ENCODE measurements at regions not wholly inside any gene's neighbourhood (a gene's known extent, or its start where the extent isn't known, plus 50 kb on each side); places are given as distances from the start of the nearest gene placed in this dataset.
"Not testable (repeated sequence)": the region's sequence is repeated elsewhere in the genome, so short reads cannot be mapped to it uniquely, and the experiment has no call there.

DNA sequence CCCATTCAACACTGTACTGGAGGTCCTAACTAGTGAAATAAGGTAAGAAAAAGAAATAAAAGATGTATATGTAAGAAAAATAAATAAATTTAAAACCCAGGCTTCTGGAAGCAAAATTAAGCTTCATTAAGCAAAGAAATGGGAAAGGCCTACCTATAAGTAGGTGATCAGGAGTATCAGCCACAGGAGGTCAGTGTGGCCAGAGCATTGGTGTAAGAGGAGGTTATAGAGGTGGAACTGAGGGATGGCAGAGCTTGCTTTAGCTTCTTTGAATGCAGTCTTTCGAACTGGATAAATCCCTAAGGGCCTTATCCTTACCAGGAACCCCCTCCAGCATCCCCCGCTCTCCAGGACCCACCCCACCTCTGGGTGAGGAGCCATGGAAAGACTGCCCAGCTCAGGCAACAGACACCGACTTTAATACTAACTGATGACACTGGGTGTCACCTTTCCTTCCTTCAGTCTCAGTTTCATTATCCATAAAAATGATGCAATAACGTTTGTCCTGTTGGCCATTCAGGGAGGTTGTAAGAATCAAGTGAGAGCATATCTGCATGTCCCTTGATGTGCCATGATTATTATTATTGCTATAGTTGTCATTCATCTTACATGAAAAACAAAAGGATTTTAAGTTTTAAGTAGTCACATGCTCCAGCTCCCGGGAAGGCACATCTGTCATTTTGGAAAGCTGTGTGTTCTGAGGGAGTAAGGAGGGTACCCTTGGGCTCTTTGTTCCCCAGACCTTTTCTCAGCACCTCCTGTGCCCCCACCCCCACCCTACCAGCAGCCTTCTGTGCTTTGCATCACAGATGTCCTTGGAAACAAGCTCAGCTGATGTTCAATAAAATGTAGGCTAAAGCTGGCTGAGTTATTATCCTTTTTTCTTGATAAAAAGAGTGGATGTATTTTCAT, 50.8 kb upstream of the CTNNA1 start:
- no peak for DNase-seq

DNA sequence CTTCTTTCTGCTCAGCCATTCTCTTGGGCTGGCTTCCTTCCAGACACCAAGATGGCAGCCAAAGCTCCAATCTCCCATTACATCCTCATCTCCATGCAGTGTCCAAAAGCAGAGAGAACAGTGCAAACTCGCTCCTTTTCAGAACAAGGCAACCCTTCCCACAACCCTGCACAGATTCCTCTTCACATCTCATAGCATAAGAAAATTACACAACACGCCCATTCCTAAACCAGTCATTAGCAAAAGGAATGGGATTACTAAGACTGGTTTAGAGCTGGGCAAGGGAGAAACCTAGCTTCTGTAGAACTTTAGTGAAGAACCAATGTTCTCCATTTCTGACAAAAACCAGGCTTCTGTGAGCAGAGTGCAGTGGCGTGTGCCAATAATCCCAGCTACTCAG, 51.5 kb upstream of the CTNNA1 start:
- DNase-seq = no peak

DNA sequence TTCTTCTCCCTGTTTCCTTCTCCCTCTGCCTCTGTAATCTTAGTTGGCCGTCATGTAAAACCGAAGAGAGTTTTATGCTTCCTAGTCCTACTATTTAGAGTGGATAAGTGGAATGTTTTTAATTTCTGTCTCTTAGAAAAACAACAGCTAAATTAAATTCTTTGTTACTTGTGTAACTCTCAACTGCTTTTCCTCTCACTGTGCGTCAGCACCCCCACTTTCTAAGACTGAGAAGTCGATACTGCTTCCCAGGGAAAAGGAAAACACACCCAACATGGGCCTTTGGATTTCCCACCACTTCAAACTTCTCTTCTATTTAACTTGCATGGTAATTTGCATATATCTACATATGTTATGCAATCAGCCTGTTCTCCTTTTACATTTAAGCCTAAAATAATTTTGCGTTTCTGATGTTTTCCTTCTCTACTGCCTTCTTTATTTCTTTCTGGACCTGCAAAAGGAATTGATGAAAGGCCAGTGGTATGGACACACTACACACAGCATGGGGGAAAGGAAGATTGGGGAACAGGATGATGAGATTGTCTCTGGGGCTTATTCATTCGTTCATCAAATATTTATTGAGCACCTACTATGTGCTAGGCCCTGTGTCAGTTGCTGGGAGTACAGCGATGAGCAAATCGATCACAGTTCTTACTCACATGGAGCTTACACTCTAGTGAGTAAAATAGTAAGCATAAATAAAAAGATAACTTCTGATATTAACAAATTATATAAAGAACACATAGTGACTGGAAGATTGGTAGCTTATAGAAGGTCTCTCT, 52.5 kb upstream of the CTNNA1 start:
- DNase-seq = no peak

DNA sequence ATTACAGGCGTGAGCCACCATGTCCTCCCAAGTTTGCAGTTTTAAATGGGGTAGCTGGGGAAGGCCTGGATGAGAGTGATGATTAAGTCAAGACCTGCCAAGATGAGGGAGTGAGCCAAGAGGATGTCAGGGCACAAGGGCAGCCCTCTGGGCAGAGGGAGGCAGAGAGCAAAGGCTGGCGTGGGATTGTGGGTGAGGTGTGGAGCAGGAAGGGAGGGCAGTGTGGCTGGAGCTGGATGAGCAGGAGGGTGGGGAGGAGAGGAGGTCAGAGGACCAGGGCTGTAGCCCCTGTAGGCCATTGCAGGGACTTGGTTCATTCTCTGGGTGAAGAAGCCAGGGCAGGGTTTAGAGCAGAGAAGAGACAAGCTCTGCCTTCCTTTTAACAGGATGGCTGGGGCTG, 53.7 kb upstream of the CTNNA1 start:
- no peak for DNase-seq

DNA sequence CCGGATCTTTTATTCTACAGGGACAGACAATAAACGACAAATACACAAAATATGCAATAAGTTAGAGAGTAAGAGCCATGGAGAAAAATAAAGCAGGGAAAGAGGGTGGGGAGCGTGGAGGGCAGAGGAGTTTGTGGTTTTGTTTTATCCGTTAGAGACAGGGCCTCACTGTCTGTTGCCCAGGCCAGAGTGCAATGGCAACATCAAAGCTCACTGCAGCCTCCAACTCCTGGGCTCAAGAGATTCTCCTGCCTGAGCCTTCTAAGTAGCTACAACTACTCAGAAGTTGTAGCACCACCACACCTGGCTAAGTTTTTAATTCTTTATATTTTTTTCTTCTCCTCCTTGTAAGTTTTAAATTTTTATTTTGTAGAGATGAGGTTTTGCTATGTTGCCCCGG, 54.5 kb upstream of the CTNNA1 start:
- no peak for DNase-seq

DNA sequence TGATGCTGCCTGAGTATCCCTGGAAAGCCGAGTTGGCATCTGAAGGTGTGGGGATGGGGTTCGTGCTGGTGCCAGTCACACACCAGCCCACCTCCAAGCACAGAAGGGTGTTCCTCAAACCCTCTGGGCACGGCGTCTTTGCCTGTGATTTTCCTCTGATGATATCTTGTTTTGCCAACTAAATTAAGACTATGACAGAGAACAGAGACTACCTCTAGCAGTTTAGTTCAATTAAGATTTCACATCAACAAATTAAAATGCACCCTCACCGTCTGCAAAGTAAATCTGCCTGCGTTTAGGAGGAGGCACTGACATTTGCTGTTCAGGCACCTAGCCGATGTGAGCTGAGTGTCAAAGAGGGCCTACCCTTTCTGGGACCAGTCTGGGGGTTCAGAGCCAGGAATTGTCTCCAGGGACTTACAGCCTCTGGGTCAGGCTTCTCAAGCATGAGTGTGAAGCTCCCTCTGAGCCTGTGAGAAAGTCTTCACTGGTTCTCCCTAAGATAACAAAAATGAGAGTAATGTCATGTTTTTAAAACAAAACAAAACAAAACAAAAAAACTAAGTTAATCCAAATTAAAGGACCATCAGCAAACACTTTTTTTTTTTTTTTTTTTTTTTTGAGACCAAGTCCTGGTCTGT, 55.4 kb upstream of the CTNNA1 start:
- no peak for DNase-seq

DNA sequence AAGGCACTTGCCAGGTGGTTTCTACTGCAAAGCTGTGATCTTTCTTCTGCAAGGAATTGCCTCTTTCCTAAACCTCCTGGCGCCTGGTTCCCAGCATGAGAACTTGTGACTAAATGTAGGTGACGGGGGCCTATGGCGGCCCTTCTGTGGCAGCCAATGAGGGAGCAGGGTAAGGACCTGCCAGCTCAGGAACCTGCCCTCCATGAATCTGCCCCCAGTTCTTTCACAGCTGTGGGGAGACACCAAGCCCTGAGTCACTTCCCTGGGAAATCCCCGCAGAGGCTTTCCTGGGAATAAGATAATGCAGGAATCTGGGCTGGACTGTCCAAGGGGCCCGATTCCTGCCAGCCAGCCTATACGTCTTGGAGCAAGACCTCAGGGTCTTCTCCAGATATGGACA, 56.7 kb upstream of the CTNNA1 start:
- DNase-seq = no peak

DNA sequence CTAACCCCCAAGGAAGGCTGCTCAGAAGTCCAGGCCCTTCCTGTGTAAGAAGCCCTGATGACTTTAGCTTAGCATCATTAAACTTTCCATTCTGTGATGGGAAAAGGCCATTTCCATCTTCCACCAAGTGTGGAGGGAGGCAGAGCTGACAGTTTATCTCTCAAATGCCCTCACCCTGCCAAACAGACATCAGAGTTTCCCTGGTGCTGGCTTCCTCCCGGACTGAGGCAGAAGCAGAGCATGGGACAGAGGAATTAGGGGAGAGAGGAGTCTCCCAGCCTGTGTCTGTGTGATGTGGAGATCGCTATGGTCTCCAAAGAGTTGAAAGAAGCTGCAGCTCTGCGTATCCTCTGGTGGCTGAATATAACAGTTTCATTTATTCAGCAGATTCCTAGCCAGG, 57.4 kb upstream of the CTNNA1 start:
- no peak for DNase-seq

DNA sequence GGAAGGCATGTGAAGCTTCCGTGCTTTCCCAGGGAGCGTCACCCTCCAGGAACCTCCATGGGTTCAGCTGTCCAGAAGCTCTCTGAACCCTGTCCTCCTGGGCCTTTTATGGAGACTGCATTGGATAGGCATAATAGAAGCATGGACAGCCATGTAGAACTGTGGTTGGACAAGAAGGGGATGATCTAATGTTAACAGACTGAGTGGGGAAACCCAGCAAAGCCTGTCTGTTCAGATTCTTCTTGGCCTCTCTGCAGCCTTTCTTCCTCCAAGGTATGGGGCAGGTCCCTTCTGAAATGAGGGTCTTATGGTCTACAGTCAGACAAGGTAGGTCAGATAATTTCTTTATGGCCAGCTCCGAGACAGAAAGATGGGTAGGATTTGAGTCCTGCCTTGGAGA, 59.1 kb upstream of the CTNNA1 start:
- no peak for DNase-seq

DNA sequence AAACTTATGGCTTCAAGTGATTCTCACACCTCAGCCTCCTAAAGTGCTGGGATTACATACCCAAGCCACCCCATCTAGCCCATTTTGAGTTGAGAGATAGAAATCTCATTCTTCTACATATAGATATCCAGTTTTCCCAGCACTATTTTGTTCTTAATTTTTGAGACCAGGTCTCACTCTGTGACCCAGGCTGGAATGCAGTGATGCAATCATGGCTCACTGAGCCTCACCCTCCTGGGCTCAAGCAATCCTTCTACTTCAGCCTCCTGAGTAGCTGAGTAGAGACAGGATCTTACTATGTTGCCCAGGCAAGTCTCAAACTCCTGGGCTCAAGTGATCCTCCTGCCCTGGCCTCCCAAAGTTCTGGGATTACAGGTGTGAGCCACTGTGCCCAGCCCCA, 60.9 kb upstream of the CTNNA1 start:
- DNase-seq = no peak

DNA sequence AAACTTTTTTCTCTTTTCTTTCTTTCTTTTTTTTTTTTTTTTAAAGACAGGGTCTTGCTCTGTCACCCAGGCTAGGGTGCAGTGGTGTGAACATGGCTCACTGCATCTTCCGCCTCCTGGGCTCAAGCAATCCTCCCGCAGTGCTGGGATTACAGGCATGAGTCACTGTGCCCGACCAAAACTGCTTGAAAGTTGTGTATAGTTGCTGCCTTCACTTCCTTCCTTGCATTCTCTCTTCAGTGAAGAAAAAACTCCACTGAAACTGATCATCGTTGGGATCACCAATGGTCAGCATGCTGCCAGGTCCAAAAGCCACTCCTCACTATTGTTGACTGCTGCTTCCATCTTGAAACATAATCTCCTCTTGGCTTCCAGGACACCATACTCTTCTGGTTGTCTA, 66.6 kb upstream of the CTNNA1 start:
- DNase-seq = no peak

DNA sequence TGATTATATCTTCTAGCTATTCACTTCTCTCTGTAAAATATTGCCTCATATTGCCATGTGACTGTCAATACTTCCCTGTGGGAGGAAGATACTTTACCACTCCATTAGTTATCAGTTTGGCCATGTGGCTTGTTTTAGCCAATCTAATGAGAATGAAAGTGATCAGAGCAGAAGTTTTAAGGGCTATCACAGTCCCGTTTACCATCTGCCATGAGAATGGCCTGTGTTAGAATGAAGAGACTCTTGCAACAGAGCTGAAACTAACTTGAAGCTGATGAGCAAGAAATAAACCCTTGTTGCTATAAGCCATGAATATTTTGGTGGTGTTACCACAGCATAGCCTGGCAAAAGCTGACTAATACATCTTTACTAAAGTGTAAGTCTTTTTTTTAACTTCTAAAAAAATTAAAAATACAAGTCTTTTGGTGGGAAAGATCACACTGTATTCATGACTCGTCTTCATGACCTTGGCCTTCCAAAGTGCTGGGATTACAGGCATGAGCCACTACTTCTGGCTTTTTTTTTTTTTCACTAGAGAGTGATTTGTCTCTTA, 68.0 kb upstream of the CTNNA1 start:
- no peak for DNase-seq

DNA sequence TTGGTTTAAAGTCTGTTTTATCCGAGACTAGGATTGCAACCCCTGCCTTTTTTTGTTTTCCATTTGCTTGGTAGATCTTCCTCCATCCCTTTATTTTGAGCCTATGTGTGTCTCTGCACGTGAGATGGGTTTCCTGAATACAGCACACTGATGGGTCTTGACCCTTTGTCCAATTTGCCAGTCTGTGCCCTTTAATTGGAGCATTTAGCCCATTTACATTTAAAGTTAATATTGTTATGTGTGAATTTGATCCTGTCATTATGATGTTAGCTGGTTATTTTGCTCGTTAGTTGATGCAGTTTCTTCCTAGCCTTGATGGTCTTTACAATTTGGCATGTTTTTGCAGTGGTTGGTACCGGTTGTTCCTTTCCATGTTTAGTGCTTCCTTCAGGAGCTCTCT, 70.8 kb upstream of the CTNNA1 start:
- not testable (repeated sequence) for DNase-seq

DNA sequence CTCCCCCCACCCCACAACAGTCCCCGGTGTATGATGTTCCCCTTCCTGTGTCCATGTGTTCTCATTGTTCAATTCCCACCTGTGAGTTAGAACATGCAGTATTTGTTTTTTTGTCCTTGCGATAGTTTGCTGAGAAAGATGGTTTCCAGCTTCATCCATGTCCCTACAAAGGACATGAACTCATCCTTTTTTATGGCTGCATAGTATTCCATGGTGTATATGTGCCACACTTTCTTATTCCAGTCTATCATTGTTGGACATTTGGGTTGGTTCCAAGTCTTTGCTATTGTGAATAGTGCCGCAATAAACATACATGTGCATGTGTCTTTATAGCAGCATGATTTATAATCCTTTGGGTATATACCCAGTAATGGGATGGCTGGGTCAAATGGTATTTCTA, 74.4 kb upstream of the CTNNA1 start:
- not testable (repeated sequence) for DNase-seq

DNA sequence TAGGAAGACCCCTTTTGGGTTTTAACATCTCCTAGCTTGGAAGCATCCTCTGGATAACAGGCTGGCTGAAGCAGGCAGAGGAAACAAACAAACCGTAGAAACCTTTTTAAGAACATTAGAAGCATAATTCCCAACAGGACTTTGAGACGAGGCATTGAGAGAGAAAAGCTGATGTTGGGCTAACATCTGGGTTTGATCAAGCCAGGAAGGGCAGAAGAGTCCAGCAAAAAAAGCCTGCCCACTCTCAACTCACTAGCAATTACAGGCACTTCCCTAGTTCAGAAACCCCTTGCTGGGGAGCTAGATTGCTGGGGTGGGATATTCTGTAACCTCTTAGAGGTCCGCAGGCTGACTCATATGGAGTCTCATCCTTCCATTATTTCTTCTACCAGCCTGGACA, 75.4 kb upstream of the CTNNA1 start:
- DNase-seq = no peak

DNA sequence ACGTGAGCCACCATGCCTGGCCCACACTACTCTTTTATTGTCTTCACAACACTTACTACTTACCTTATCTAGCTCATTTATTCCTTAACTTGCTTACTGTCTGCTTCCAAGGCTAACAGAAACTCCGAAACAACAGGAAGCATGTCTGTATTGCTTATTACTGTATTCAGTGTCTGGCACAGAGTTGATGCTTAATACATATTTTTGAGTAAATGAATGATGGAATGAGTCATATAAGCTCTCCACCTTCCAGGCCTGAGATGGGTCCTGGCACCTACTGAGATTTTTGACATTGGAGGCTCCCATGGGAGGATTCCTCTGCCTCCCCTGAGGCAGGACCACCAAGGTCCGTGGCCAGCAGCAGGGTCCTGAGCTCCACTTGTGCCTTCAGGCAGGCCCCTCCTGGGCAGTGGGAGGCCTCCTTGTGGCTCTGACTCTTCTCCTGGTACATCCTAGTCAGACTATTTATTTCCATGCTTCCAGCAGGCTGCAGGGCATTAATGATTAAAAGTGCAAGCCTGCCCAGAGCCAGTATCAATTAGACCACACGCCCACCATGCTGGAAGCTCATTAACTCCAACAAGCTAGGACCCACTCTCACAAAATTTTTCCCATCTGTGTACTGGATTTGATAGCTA, 76.5 kb upstream of the CTNNA1 start:
- DNase-seq = no peak

DNA sequence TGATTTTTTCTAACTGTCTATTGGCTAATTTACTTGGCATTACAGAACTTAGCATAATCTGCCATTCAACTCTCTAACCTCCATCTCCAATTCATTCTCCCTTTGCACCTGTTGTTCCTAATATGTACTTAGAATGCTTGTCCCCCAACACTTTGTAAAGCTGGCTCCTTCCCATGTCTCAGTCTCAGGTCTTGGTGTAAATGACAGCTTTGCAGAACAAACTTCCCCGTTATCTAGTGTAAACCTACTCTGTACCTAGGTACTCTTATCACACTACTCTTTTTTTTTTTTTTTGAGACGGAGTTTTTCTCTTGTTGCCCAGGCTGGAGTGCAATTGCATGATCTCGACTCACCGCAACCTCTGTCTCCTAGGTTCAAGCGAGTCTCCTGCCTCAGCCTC, 77.2 kb upstream of the CTNNA1 start:
- no peak for DNase-seq

DNA sequence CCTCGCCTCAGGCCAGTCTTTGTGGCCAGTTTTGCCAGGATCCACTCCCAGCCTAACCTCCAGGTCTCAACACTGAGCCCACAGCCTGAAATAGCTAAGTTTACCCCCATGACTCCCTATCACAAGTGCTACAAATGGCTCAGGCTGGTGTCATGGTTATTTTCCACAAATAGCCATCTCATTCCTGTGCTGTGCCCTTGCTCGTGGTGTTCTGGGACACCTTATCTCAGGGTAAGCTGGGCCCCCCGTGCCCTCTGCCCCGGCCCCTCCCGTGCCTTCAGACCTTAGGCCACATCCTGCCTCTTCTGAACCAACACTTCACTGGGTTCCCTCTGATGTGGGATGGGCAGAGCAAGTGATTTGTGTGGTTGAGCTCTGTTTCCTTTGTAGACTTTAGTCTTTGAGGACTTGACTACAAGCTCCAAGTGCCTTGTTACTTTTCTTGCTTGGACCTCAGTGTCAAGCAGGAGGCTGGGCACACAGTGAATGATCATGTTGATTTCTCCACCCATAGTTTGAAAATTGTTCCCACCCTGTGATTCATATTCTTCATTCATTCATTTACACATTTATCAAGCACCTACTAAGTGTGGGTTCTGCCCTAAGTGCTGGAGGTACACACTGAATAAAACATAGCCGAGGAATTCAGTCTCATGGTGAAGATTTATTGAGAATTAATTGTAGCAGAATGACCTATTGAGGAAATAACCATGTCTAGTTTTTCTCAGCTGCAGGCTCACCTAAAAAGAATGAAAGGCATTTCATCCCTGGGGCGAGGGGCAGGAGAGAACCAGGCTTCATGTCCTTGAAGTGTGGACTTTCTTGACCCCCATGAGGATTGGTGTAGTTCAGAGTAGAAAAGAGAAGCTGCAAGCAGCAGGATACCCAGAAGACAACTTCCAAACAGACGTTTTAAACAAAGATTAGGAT, 84.5 kb upstream of the CTNNA1 start:
- DNase-seq = no peak

DNA sequence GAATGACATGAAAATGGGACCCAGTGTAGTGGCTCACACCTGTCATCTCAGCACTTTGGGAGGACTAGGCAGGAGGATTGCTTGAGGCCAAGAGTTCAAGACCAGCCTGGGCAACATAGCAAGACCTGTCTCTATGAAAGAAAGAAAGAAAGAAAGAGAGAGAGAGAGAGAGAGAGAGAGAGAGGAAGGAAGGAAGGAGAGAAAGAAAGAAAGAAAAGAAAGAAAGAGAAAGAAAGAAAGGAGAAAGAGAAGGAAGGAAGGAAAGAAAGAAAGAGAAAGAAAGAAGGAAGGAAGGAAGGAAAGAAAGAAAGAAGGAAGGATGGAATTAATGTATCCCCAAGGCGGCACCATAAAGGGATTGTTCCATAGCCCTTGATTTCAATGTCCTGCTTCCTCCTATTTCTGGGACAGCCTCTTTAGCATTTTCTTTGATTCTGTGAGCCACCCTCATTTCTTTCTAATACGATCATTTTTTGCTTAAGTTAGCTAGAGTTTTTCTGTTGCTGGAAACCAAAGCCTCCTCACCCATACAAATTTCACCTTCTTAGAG, 85.4 kb upstream of the CTNNA1 start:
- not testable (repeated sequence) for DNase-seq

DNA sequence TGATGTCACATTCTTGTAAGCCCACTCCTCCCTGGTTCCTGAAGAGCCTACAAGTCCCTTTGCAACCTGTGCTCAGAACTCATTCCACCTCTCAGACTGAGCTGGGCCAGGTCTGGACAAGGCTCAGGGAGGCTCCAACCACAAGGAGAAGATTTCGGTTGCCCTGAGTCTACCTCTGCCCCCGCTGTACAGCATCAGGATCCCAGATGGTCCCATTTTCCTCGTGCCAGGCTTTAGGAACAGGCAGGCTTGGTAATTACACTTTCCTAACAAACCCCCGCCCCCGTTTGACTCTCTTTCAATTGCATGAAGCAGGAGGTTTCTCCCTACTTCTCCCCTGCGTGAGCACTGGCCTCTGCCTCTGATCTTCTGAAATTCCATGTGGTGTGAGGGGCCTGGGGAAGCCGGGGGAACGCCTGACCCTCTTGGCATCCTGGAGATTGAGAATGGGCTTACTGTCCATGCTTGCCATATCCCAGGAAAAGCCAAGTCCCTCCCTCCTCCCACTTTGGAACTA, 86.9 kb upstream of the CTNNA1 start:
- no peak for DNase-seq

DNA sequence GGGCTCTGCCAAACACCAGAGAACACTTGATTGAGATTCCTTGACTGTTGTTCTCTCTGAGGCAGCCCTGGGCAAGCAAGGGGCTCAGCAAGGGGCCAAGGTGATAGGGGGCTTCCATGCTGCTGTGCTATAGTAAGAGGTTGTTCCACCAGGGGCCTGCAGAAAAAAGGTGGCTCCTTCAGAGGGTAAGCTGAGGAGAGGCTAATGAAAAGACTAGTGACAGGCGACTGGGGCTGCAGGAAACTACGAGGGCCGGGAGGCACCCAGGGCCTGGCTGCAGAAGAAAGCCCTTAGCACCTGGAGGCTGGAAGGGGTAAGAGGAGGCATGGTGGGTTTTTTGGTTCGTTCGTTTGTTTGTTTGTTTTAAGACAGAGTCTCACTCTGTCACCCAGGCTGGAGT, 88.0 kb upstream of the CTNNA1 start:
- no peak for DNase-seq

Measured in skin of body (tissue), 1 donor.